ENCODE measurements at regions not wholly inside any gene's neighbourhood (a gene's known extent, or its start where the extent isn't known, plus 50 kb on each side); places are given as distances from the start of the nearest gene placed in this dataset.
"Not testable (repeated sequence)": the region's sequence is repeated elsewhere in the genome, so short reads cannot be mapped to it uniquely, and the experiment has no call there.

GRCh38 chr3:73143401-73143800 lies 81.9 kb downstream of the EBLN2 start:
- no peak for TF ChIP-seq CTCF (conservative IDR thresholded peaks at IDR 0.05)
- H3K27ac ChIP-seq: no peak overlapping the region

DNA sequence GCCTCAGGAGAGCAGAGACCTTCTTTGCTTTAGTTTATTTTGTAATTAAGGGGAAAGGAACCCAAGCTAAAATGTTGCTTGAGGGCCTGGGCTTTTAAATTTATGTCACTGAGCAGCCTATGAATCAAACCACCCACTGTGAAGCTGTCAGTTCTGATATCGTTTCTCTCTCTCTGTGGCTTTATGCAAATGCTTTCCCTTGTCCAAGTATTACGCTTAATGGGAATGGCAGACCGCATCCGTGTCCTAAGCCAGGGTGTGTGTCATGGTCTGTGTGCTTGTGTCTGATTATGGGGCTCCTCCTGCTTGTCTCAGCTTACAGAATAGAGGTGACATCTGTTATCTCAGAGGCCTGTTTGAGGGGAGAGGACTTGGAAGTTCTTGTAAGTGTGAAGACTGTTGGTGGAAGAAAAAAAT lies 82.4 kb downstream of the EBLN2 start:
- no peak for TF ChIP-seq CTCF (conservative IDR thresholded peaks at IDR 0.05)
- H3K27ac ChIP-seq: no peak overlapping the region

DNA sequence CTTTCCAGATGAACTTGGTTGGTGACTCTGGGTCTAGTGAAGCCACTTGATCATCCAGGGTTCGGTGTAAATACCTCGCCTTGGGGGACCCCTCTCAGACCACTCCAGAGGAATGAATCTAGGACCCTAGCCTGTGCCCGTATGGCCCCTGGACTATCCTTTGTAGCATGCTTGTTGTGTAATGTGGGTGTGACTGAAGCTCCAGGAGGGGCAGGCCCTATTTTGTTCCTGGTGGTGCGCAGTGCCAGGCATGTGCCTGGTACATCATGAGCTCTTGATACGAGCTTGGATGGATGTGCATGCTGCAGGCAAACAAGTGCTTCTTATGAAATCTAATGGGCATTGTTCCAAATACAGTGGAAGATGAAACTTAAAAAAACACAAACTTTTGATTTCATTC lies 82.8 kb downstream of the EBLN2 start:
- no peak overlapping the region for H3K27ac ChIP-seq
- no peak for TF ChIP-seq CTCF (conservative IDR thresholded peaks at IDR 0.05)

DNA sequence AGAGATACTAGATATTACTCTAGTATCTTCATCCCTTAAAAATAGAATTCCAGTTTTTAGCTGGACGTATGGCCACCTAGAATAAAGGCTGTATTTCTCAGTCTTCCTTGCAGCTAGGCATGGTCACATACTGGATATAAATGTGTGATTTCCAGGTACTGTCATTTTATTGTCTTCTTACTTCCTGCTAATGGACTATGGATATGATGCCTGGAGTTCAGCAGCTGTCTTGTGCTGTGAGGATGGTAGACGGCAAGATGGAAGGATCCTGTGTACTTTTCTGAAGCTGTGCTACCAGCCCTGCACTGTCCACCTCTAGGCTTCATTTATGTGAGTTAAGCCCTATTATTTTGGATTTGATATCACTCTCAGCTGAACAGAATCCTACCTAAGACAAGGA lies 83.4 kb downstream of the EBLN2 start:
- no peak overlapping the region for H3K27ac ChIP-seq
- TF ChIP-seq CTCF (conservative IDR thresholded peaks at IDR 0.05): no peak

- H3K27ac ChIP-seq: 0 out of 2 replicates have a peak overlapping the region, but pooled peaks have one; percentile 15
Observed at GRCh38 chr3:73147479-73147878, 86.0 kb downstream of the EBLN2 start.

DNA sequence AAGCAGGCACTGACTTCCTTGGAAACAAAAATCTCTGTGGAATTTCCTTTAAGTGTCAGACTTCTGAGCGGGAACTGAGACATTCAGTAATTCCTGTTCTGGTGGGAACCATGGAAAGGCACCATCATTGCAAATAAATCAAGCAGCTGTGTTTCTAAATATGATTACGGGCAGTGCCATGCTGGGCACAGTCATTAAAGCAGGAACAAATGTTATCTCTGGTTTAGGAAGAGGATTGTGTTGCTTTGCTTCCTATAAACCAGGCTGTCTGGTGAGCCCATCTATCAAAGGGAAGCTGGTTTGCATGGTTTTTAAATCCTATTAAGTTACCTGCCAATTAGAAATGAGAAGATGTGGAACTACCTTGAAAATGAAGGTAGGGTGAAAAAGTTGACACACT lies 86.7 kb downstream of the EBLN2 start:
- no peak for TF ChIP-seq CTCF (conservative IDR thresholded peaks at IDR 0.05)
- H3K27ac ChIP-seq: peak overlapping the region; percentile 15; the same call in 1 of the 2 replicates

- no peak for TF ChIP-seq CTCF (conservative IDR thresholded peaks at IDR 0.05)
- H3K27ac ChIP-seq: peak overlapping the region; percentile 15; the same call in 1 of the 2 replicates
Observed at GRCh38 chr3:73148682-73149081, 87.2 kb downstream of the EBLN2 start.

GRCh38 chr3:73150369-73151130 lies 89.1 kb downstream of the EBLN2 start:
- TF ChIP-seq CTCF (conservative IDR thresholded peaks at IDR 0.05): no peak
- no peak overlapping the region for H3K27ac ChIP-seq

DNA sequence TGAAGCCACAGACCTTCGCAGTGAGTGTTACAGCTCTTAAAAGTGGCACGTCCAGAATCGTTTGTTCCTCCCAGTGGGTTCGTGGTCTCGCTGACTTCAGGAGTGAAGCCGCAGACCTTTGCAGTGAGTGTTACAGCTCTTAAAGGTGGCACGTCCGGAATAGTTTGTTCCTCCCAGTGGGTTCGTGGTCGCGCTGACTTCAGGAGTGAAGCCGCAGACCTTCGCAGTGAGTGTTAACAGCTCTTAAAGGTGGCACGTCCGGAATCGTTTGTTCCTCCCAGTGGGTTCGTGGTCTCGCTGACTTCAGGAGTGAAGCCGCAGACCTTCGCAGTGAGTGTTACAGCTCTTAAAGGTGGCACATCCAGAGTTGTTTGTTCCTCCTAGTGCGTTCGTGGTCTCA lies 91.1 kb downstream of the EBLN2 start:
- not testable (repeated sequence) for H3K27ac ChIP-seq

DNA sequence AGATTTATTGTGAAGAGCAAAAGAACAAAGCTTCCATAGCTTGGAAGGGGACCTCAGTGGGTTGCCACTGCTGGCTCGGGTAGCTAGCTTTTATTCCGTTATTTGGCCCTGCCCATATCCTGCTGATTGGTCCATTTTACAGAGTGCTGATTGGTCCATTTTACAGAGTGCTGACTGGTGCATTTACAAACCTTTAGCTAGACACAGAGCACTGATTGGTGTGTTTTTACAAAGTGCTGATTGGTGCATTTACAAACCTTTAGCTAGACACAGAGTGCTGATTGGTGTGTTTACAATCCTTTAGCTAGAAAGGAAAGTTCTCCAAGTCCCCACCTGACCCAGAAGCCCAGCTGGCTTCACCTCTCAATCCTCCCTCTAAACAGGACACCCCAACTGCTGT lies 91.6 kb downstream of the EBLN2 start:
- H3K27ac ChIP-seq: not testable (repeated sequence)

GRCh38 chr3:73154261-73154660 lies 92.8 kb downstream of the EBLN2 start:
- H3K27ac ChIP-seq: not testable (repeated sequence)

DNA sequence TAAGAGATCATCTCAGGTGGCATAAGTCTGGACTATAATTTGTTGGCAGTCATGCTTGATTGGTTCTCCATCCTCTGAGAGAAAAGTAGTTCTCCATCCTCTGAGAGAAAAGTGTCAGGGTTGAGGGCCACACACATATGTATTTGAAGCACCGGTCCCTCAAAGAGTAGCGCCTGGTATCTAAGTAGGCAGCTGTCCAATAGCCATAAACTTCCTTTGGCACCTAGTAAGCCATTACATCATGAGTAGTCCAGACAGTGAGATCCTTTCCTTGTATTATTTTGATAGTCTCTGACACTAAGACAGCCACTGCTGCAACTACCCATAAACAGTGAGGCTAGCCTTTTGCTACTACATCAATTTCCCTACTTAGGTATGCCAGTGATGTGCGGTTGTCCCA lies 94.0 kb downstream of the EBLN2 start:
- not testable (repeated sequence) for H3K27ac ChIP-seq
